ENCODE measurements at regions not wholly inside any gene's neighbourhood (a gene's known extent, or its start where the extent isn't known, plus 50 kb on each side); places are given as distances from the start of the nearest gene placed in this dataset.

GRCh38 chr10:29041616-29042015, 247.3 kb upstream of the LYZL1 start:
- FAIRE-seq = no peak
- no peak for DNase-seq (ENCODE audit: low read depth, low spot score)
- H3K4me1 ChIP-seq (ENCODE audit: control insufficient read depth, extremely low read depth, insufficient read depth, low read length) = no peaks in the 10 kb centered on the region
- no peaks in the 10 kb centered on the region for H3K79me2 ChIP-seq (ENCODE audit: control insufficient read depth, insufficient read depth, low read length)
- no peaks in the 10 kb centered on the region for H3K9me3 ChIP-seq (ENCODE audit: control insufficient read depth, low read depth, low read length)
- no peaks in the 10 kb centered on the region for H3K36me3 ChIP-seq (ENCODE audit: control insufficient read depth in 2 of 2, extremely low read depth in 1 of 2, insufficient read depth in 2 of 2, low read length in 2 of 2)
- no peak overlapping the region for H3K27ac ChIP-seq (ENCODE audit: control insufficient read depth, insufficient read depth, low read length)
- H3K9ac ChIP-seq (ENCODE audit: control insufficient read depth, extremely low read depth, insufficient read depth, low read length) = no peak overlapping the region
- H3K9me1 ChIP-seq (ENCODE audit: control insufficient read depth, extremely low read depth, insufficient read depth, low read length) = no peaks in the 10 kb centered on the region
- no peak overlapping the region for H2AFZ ChIP-seq (ENCODE audit: control insufficient read depth, low read length)
- H3K4me2 ChIP-seq (ENCODE audit: control insufficient read depth, extremely low read depth, insufficient read depth, low read depth, low read length) = no peak overlapping the region
- H3K27me3 ChIP-seq (ENCODE audit: control insufficient read depth, extremely low read depth, insufficient read depth, low read length) = no peaks in the 10 kb centered on the region
- dilution Hi-C loops (cut with MboI; ENCODE audit: extremely low pct_ligation_motif_present, low sequenced_read_pairs) = no loop called here
- no peak overlapping the region for H3K4me3 ChIP-seq (ENCODE audit: control insufficient read depth in 2 of 3, extremely low read depth in 1 of 3, insufficient read depth in 2 of 3, low read depth in 1 of 3, low read length in 3 of 3)
- H4K20me1 ChIP-seq (ENCODE audit: control insufficient read depth, extremely low read depth, insufficient read depth, low read length) = no peaks in the 10 kb centered on the region
- TF ChIP-seq CTCF (optimal IDR thresholded peaks at IDR 0.05 in 1 of 3, IDR thresholded peaks at IDR 0.05 in 1 of 3, conservative IDR thresholded peaks at IDR 0.05 in 1 of 3; ENCODE audit: extremely low read depth in 1 of 3, insufficient read depth in 2 of 3, low read length in 3 of 3) (no peak), EZH2 (IDR thresholded peaks at IDR 0.05; ENCODE audit: low read length) (no peak)

GRCh38 chr10:29048506-29048905, 240.4 kb upstream of the LYZL1 start:
- H3K27ac ChIP-seq (ENCODE audit: control insufficient read depth, insufficient read depth, low read length) = no peak overlapping the region
- FAIRE-seq (no peak), DNase-seq (ENCODE audit: low read depth, low spot score) (no peak)
- H3K4me2 ChIP-seq (ENCODE audit: control insufficient read depth, extremely low read depth, insufficient read depth, low read depth, low read length) = no peak overlapping the region
- H3K79me2 ChIP-seq (ENCODE audit: control insufficient read depth, insufficient read depth, low read length) = no peaks in the 10 kb centered on the region
- no peaks in the 10 kb centered on the region for H3K4me1 ChIP-seq (ENCODE audit: control insufficient read depth, extremely low read depth, insufficient read depth, low read length)
- no peak overlapping the region for H3K4me3 ChIP-seq (ENCODE audit: control insufficient read depth in 2 of 3, extremely low read depth in 1 of 3, insufficient read depth in 2 of 3, low read depth in 1 of 3, low read length in 3 of 3)
- TF ChIP-seq EZH2 (IDR thresholded peaks at IDR 0.05; ENCODE audit: low read length) (no peak), CTCF (optimal IDR thresholded peaks at IDR 0.05 in 1 of 3, IDR thresholded peaks at IDR 0.05 in 1 of 3, conservative IDR thresholded peaks at IDR 0.05 in 1 of 3; ENCODE audit: extremely low read depth in 1 of 3, insufficient read depth in 2 of 3, low read length in 3 of 3) (no peak)
- dilution Hi-C loops (cut with MboI; ENCODE audit: extremely low pct_ligation_motif_present, low sequenced_read_pairs) = no loop called here
- H2AFZ ChIP-seq (ENCODE audit: control insufficient read depth, low read length) = no peak overlapping the region
- no peaks in the 10 kb centered on the region for H3K36me3 ChIP-seq (ENCODE audit: control insufficient read depth in 2 of 2, extremely low read depth in 1 of 2, insufficient read depth in 2 of 2, low read length in 2 of 2)
- no peaks in the 10 kb centered on the region for H3K9me1 ChIP-seq (ENCODE audit: control insufficient read depth, extremely low read depth, insufficient read depth, low read length)
- no peaks in the 10 kb centered on the region for H3K9me3 ChIP-seq (ENCODE audit: control insufficient read depth, low read depth, low read length)
- H4K20me1 ChIP-seq (ENCODE audit: control insufficient read depth, extremely low read depth, insufficient read depth, low read length) = no peaks in the 10 kb centered on the region
- H3K27me3 ChIP-seq (ENCODE audit: control insufficient read depth, extremely low read depth, insufficient read depth, low read length) = no peaks in the 10 kb centered on the region
- H3K9ac ChIP-seq (ENCODE audit: control insufficient read depth, extremely low read depth, insufficient read depth, low read length) = no peak overlapping the region
